Liver (tissue), 8 donors: ENCODE measurements at regions not wholly inside any gene's neighbourhood (a gene's known extent, or its start where the extent isn't known, plus 50 kb on each side); places are given as distances from the start of the nearest gene placed in this dataset.

Experiments used
- DNase-seq: peaks from one replicate; pipeline ENCODE4 v3.0.0-alpha.2; 2017; ENCODE audit warnings: low spot score
- H3K27ac ChIP-seq, 2 donors: one replicate each; pipeline ENCODE4 v1.7.0; 2013; ENCODE audit warnings: inconsistent platforms in 2 of 2, low read length in 2 of 2, control low read depth in 1 of 2, low read depth in 1 of 2, mild to moderate bottlenecking in 1 of 2
- H3K27me3 ChIP-seq, 4 donors: one replicate each; pipeline versions ENCODE4 v1.6.1 to v1.7.0; 2013; ENCODE audit warnings: low read length in 3 of 4, inconsistent platforms in 1 of 4, mild to moderate bottlenecking in 1 of 4, moderate library complexity in 1 of 4; ENCODE audit not compliant: control insufficient read depth in 4 of 4, insufficient read depth in 4 of 4
- H3K36me3 ChIP-seq, 4 donors: one replicate each; pipeline versions ENCODE4 v1.6.1 to v1.7.0; 2013; ENCODE audit warnings: low read length in 3 of 4, mild to moderate bottlenecking in 3 of 4, low read depth in 1 of 4, moderate library complexity in 1 of 4; ENCODE audit not compliant: control insufficient read depth in 4 of 4, insufficient read depth in 3 of 4
- H3K4me1 ChIP-seq, 4 donors: one replicate each; pipeline versions ENCODE4 v1.6.1 to v1.7.0; 2013; ENCODE audit warnings: low read length in 3 of 4, mild to moderate bottlenecking in 3 of 4, moderate library complexity in 1 of 4; ENCODE audit not compliant: control insufficient read depth in 4 of 4, insufficient read depth in 4 of 4
- H3K4me3 ChIP-seq, 3 donors: one replicate each; pipeline versions ENCODE4 v1.6.1 to v1.7.0; 2013; ENCODE audit warnings: low read length in 3 of 3, control low read depth in 1 of 3, low read depth in 1 of 3, mild to moderate bottlenecking in 1 of 3
- H3K9ac ChIP-seq, 2 donors: one replicate each; pipeline ENCODE4 v1.7.0; 2013; ENCODE audit warnings: low read length in 2 of 2, mild to moderate bottlenecking in 2 of 2, moderate library complexity in 2 of 2, control low read depth in 1 of 2, low read depth in 1 of 2
- H3K9me3 ChIP-seq, 4 donors: one replicate each; pipeline versions ENCODE4 v1.6.1 to v1.7.0; 2013; ENCODE audit warnings: low read length in 3 of 4; ENCODE audit not compliant: control insufficient read depth in 4 of 4
- CTCF ChIP-seq: fragments of 150-350 bp; IDR thresholded peaks from 2 replicates; pipeline ENCODE4 v1.5.1; 2017; ENCODE audit warnings: improper control_type of control experiment, low read depth, low read length; ENCODE audit not compliant: missing input control
- EGR1 ChIP-seq, 2 donors: IDR thresholded peaks; 2 replicates each; pipeline ENCODE4 v1.6.1; 2016 to 2018; ENCODE audit warnings: antibody characterized with exemption in 2 of 2, low read depth in 2 of 2
- FOXA1 ChIP-seq: IDR thresholded peaks from 2 replicates; pipeline ENCODE4 v1.6.1; 2016; ENCODE audit warnings: antibody characterized with exemption
- FOXA2 ChIP-seq: IDR thresholded peaks from 2 replicates; pipeline ENCODE4 v1.6.1; 2016; ENCODE audit warnings: antibody characterized with exemption
- GABPA ChIP-seq, 2 donors: IDR thresholded peaks in 1 of 2; conservative IDR thresholded peaks in 1 of 2; 2 replicates each; pipeline ENCODE4 v1.6.1; 2016; ENCODE audit warnings: antibody characterized with exemption in 2 of 2, mild to moderate bottlenecking in 1 of 2, moderate library complexity in 1 of 2
- HNF4A ChIP-seq, 2 donors: conservative IDR thresholded peaks; 2 replicates each; pipeline ENCODE4 v1.6.1; 2016; ENCODE audit warnings: antibody characterized with exemption in 2 of 2, mild to moderate bottlenecking in 2 of 2
- HNF4G ChIP-seq: IDR thresholded peaks from 2 replicates; pipeline ENCODE4 v1.6.1; 2016; ENCODE audit warnings: antibody characterized with exemption
- JUND ChIP-seq, 2 donors: IDR thresholded peaks; 2 replicates each; pipeline ENCODE4 v1.6.1; 2016; ENCODE audit warnings: antibody characterized with exemption in 2 of 2
- MAX ChIP-seq: IDR thresholded peaks from 2 replicates; pipeline ENCODE4 v1.6.1; 2016; ENCODE audit warnings: antibody characterized with exemption
- NR2F2 ChIP-seq: IDR thresholded peaks from 2 replicates; pipeline ENCODE4 v1.6.1; 2016; ENCODE audit warnings: antibody characterized with exemption
- RAD21 ChIP-seq, 2 donors: IDR thresholded peaks; 2 replicates each; pipeline ENCODE4 v1.6.1; 2016; ENCODE audit warnings: antibody characterized with exemption in 2 of 2, mild to moderate bottlenecking in 2 of 2
- REST ChIP-seq: IDR thresholded peaks from 2 replicates; pipeline ENCODE4 v1.6.1; 2016; ENCODE audit warnings: antibody characterized with exemption, mild to moderate bottlenecking
- RXRA ChIP-seq, 2 donors: IDR thresholded peaks; 2 replicates each; pipeline ENCODE4 v1.6.1; 2017 to 2018; ENCODE audit warnings: antibody characterized with exemption in 2 of 2, mild to moderate bottlenecking in 1 of 2
- SP1 ChIP-seq: IDR thresholded peaks from 2 replicates; pipeline ENCODE4 v1.6.1; 2018; ENCODE audit warnings: antibody characterized with exemption, mild to moderate bottlenecking
- TAF1 ChIP-seq: conservative IDR thresholded peaks from 2 replicates; pipeline ENCODE4 v1.6.1; 2016; ENCODE audit warnings: antibody characterized with exemption, mild to moderate bottlenecking
- YY1 ChIP-seq: IDR thresholded peaks from 2 replicates; pipeline ENCODE4 v1.6.1; 2016; ENCODE audit warnings: antibody characterized with exemption, mild to moderate bottlenecking
- ZBTB33 ChIP-seq: IDR thresholded peaks from 2 replicates; pipeline ENCODE4 v1.6.1; 2016; ENCODE audit warnings: antibody characterized with exemption
- WGBS: extraction: QIAGEN DNeasy Blood & Tissue Kit; methylation state at CpG from one replicate; pipeline ENCODE4 v1.1.7; 2013; 5-methylcytosine and 5-hydroxymethylcytosine counted together
- donor health status: healthy.
- donor health status: healthy.
- donor health status: healthy.
- donor health status: healthy.
- donor health status: healthy.

GRCh38 chr1:83552820-83553219 is 446.1 kb downstream of the TTLL7 start:
- H3K9me3 ChIP-seq = no peaks in the 10 kb centered on the region
- TF ChIP-seq ZBTB33 (no peak), RAD21 (IDR thresholded peaks at IDR 0.05) (no peak), NR2F2 (no peak), EGR1 (IDR thresholded peaks at IDR 0.05; ENCODE audit: low read depth in 2 of 2) (no peak), FOXA2 (no peak), TAF1 (no peak), REST (no peak), GABPA (IDR thresholded peaks at IDR 0.05 in 1 of 2, conservative IDR thresholded peaks at IDR 0.05 in 1 of 2) (no peak), MAX (no peak), RXRA (IDR thresholded peaks at IDR 0.05) (no peak), YY1 (no peak), FOXA1 (no peak)

GRCh38 chr1:83548311-83548710 is 450.6 kb downstream of the TTLL7 start:
- Histone ChIP-seq H3K9me3 (no peaks in the 10 kb centered on the region), H3K9ac (no peak overlapping the region), H3K27me3 (no peaks in the 10 kb centered on the region), H3K4me1 (peaks cover 0 to 3% (median 0%) of the 10 kb centered on the region in 4 donors), H3K27ac (no peak overlapping the region), H3K4me3 (no peak overlapping the region), H3K36me3 (no peaks in the 10 kb centered on the region)
- TF ChIP-seq HNF4A (conservative IDR thresholded peaks at IDR 0.05) = no peak
- peak; percentile 2 for TF ChIP-seq FOXA1
- TF ChIP-seq MAX = no peak
- no peak for TF ChIP-seq RAD21 (IDR thresholded peaks at IDR 0.05)
- WGBS = 99% methylated on average over 1 of the region's 1 CpG
- DNase-seq = no peak

More at GRCh38 chr1:83552820-83553219, 446.1 kb downstream of the TTLL7 start:
- Histone ChIP-seq H3K9ac (no peak overlapping the region), H3K36me3 (no peaks in the 10 kb centered on the region), H3K27me3 (no peaks in the 10 kb centered on the region), H3K4me3 (no peak overlapping the region), H3K27ac (no peak overlapping the region), H3K4me1 (peaks cover 0 to 3% (median 0%) of the 10 kb centered on the region in 4 donors)
- 94% methylated on average over 1 of the region's 1 CpG for WGBS
- DNase-seq = no peak

- DNase-seq = no peak
- Histone ChIP-seq H3K4me3 (no peak overlapping the region), H3K4me1 (peaks cover 0 to 3% (median 0%) of the 10 kb centered on the region in 4 donors), H3K9me3 (no peaks in the 10 kb centered on the region), H3K27me3 (no peaks in the 10 kb centered on the region), H3K36me3 (no peaks in the 10 kb centered on the region), H3K9ac (no peak overlapping the region), H3K27ac (no peak overlapping the region)
- WGBS = 53% methylated on average over 6 of the region's 6 CpGs
- TF ChIP-seq RXRA (IDR thresholded peaks at IDR 0.05) (peak; percentile 74 to 87), CTCF (no peak), EGR1 (IDR thresholded peaks at IDR 0.05; ENCODE audit: low read depth in 2 of 2) (no peak), FOXA1 (peak; percentile 32), FOXA2 (no peak), ZBTB33 (peak; percentile 38), NR2F2 (no peak), JUND (IDR thresholded peaks at IDR 0.05) (peak in 1 of 2 donors; percentile 45), MAX (no peak), HNF4G (no peak), GABPA (IDR thresholded peaks at IDR 0.05 in 1 of 2, conservative IDR thresholded peaks at IDR 0.05 in 1 of 2) (no peak), TAF1 (no peak), SP1 (no peak)
Measured at GRCh38 chr1:83547901-83548300, 451.0 kb downstream of the TTLL7 start.
